HEK293 (cell line): ENCODE measurements at regions not wholly inside any gene's neighbourhood (a gene's known extent, or its start where the extent isn't known, plus 50 kb on each side); places are given as distances from the start of the nearest gene placed in this dataset.
A peak's percentile ranks its signal among the peaks of the same experiment; 100 is the strongest.

Experiments
- CTCF ChIA-PET: fragments of 350-600 bp; formaldehyde crosslinking; extraction: SDS; loops from one replicate; lab custom pipeline; 2021; ENCODE audit warnings: antibody characterized with exemption; lab: Yijun Ruan, JAX
- POLR2A ChIA-PET: fragments of 300-600 bp; formaldehyde crosslinking; extraction: SDS; loops from one replicate; lab custom pipeline; 2020; ENCODE audit warnings: antibody characterized with exemption, inconsistent platforms; lab: Yijun Ruan, JAX
- H3K27ac ChIP-seq: fragments of 200-500 bp; sonication (Bioruptor generic); 2 replicates; pipeline ENCODE4 v1.5.1; 2014; ENCODE audit warnings: low read depth, low read length, control low read depth, inconsistent platforms; ENCODE audit errors: extremely low read depth
- H3K36me3 ChIP-seq, 2 experiments: fragments of 200-500 bp in 1 of 2; sonication (Bioruptor generic) in 1 of 2; 1 replicate in 1 of 2; 2 replicates in 1 of 2; pipeline ENCODE4 v1.5.1; 2014 to 2017; ENCODE audit warnings: inconsistent platforms in 2 of 2, low read length in 2 of 2; ENCODE audit not compliant: control insufficient read depth in 2 of 2, insufficient read depth in 1 of 2
- H3K4me1 ChIP-seq: fragments of 200-500 bp; sonication (Bioruptor generic); 2 replicates; pipeline ENCODE4 v1.5.1; 2014; ENCODE audit warnings: mild to moderate bottlenecking, low read length, inconsistent platforms; ENCODE audit not compliant: control insufficient read depth, insufficient read depth
- H3K4me3 ChIP-seq: 2 replicates; pipeline ENCODE4 v1.5.1; 2011; ENCODE audit warnings: low read depth, mild to moderate bottlenecking, control low read depth, low read length, moderate library complexity
- H3K9me3 ChIP-seq: fragments of 200-500 bp; sonication (Bioruptor generic); 2 replicates; pipeline ENCODE4 v1.5.1; 2014; ENCODE audit warnings: low read depth, low read length, inconsistent platforms; ENCODE audit not compliant: control insufficient read depth, insufficient read depth
- GLI4 ChIP-seq: fragments of 450-650 bp; formaldehyde crosslinking; IDR thresholded peaks from 2 replicates; pipeline ENCODE4 v1.5.1; 2016; ENCODE audit warnings: missing biosample characterization, missing genetic modification characterization
- GLIS2 ChIP-seq: fragments of 450-650 bp; formaldehyde crosslinking; IDR thresholded peaks from 2 replicates; pipeline ENCODE4 v1.5.1; 2016; ENCODE audit warnings: missing biosample characterization, missing genetic modification characterization
- IKZF3 ChIP-seq: fragments of 450-650 bp; IDR thresholded peaks from 2 replicates; pipeline ENCODE4 v1.5.0; 2018; ENCODE audit warnings: missing biosample characterization, mild to moderate bottlenecking, missing genetic modification characterization, moderate library complexity
- REPIN1 ChIP-seq: fragments of 450-650 bp; formaldehyde crosslinking; IDR thresholded peaks from 2 replicates; pipeline ENCODE4 v1.5.1; 2017; ENCODE audit warnings: missing biosample characterization, missing genetic modification characterization, low read depth
- SETDB1 ChIP-seq: IDR thresholded peaks from one replicate; pipeline ENCODE4 v1.6.1; 2017; ENCODE audit warnings: mild to moderate bottlenecking, low read length, moderate library complexity, mixed read lengths; ENCODE audit not compliant: insufficient read length
- WT1 ChIP-seq: fragments of 450-650 bp; formaldehyde crosslinking; IDR thresholded peaks from 2 replicates; pipeline ENCODE4 v1.5.1; 2016; ENCODE audit warnings: missing biosample characterization, missing genetic modification characterization
- ZNF10 ChIP-seq: fragments of 450-650 bp; formaldehyde crosslinking; IDR thresholded peaks from 2 replicates; pipeline ENCODE4 v1.5.1; 2017; ENCODE audit warnings: missing biosample characterization, missing genetic modification characterization
- ZNF132 ChIP-seq: fragments of 450-650 bp; formaldehyde crosslinking; IDR thresholded peaks from 2 replicates; pipeline ENCODE4 v1.5.1; 2017; ENCODE audit warnings: missing biosample characterization, missing genetic modification characterization, borderline replicate concordance
- ZNF211 ChIP-seq: fragments of 450-650 bp; formaldehyde crosslinking; IDR thresholded peaks from 2 replicates; pipeline ENCODE4 v1.5.1; 2016; ENCODE audit warnings: low read depth, missing biosample characterization, missing genetic modification characterization
- ZNF416 ChIP-seq: fragments of 450-650 bp; formaldehyde crosslinking; IDR thresholded peaks from 2 replicates; pipeline ENCODE4 v1.5.1; 2016; ENCODE audit warnings: missing biosample characterization, missing genetic modification characterization
- ZNF426 ChIP-seq: fragments of 450-650 bp; formaldehyde crosslinking; IDR thresholded peaks from 2 replicates; pipeline ENCODE4 v1.5.1; 2017; ENCODE audit warnings: missing biosample characterization, missing genetic modification characterization, mild to moderate bottlenecking, inconsistent platforms, moderate library complexity
- ZNF449 ChIP-seq: fragments of 450-650 bp; formaldehyde crosslinking; IDR thresholded peaks from 2 replicates; pipeline ENCODE4 v1.5.1; 2017; ENCODE audit warnings: missing biosample characterization, mild to moderate bottlenecking, missing genetic modification characterization, moderate library complexity
- ZNF513 ChIP-seq: fragments of 450-650 bp; IDR thresholded peaks from 2 replicates; pipeline ENCODE4 v1.5.1; 2018; ENCODE audit warnings: missing biosample characterization, missing genetic modification characterization
- ZSCAN23 ChIP-seq: fragments of 450-650 bp; formaldehyde crosslinking; IDR thresholded peaks from 2 replicates; pipeline ENCODE4 v1.5.1; 2016; ENCODE audit warnings: missing biosample characterization, missing genetic modification characterization
- TF ChIP-seq, protein P1 (sequence below): fragments of 450-650 bp; formaldehyde crosslinking; IDR thresholded peaks from 2 replicates; pipeline ENCODE4; 2016; ENCODE audit warnings: missing biosample characterization, missing genetic modification characterization
- TF ChIP-seq, protein P2 (sequence below): fragments of 450-650 bp; formaldehyde crosslinking; IDR thresholded peaks from 2 replicates; pipeline ENCODE4 v1.5.1; 2016; ENCODE audit warnings: missing biosample characterization, missing genetic modification characterization, borderline replicate concordance
- TF ChIP-seq, protein P3 (sequence below): fragments of 450-650 bp; formaldehyde crosslinking; IDR thresholded peaks from 2 replicates; pipeline ENCODE4 v1.5.1; 2016; ENCODE audit warnings: missing biosample characterization, missing genetic modification characterization, low read depth
- TF ChIP-seq, protein P4 (sequence below): fragments of 450-650 bp; formaldehyde crosslinking; IDR thresholded peaks from 2 replicates; pipeline ENCODE4 v1.5.1; 2016; ENCODE audit warnings: missing biosample characterization, missing genetic modification characterization
- TF ChIP-seq, protein P5 (sequence below): fragments of 450-650 bp; formaldehyde crosslinking; IDR thresholded peaks from 2 replicates; pipeline ENCODE4 v1.5.1; 2016; ENCODE audit warnings: missing biosample characterization, missing genetic modification characterization

DNA sequence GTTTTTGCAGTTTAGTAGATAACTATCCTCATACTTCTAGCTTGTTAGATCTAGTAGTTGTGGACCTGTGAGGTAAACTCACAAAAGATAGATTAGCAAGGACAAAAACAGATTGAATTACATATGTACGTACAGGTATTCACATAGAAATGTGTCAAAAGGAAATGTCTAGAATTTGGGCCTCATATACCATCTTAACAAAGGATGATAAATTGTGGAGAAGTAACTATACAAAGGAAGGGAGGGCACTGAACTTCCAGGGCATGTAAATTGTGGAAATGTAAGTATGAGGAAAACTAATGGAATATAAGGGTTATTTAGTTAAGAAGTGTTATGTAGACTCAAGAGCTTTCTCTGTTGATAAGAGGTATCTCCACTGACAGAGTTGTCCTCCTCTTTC is 477.3 kb downstream of the KCNJ2 start:
- ChIA-PET CTCF (no interaction called here), POLR2A (no interaction called here)
- no peak overlapping the region for H3K4me3 ChIP-seq
- no peak overlapping the region for H3K27ac ChIP-seq
- peak; percentile 88 for TF ChIP-seq SETDB1
- TF ChIP-seq, protein P1, sequence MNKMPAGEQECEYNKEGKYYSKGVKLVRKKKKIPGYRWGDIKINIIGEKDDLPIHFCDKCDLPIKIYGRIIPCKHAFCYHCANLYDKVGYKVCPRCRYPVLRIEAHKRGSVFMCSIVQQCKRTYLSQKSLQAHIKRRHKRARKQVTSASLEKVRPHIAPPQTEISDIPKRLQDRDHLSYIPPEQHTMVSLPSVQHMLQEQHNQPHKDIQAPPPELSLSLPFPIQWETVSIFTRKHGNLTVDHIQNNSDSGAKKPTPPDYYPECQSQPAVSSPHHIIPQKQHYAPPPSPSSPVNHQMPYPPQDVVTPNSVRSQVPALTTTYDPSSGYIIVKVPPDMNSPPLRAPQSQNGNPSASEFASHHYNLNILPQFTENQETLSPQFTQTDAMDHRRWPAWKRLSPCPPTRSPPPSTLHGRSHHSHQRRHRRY (tag by site-specific recombination): no peak
- TF ChIP-seq ZNF211: peak; percentile 98
- no peaks in the 10 kb centered on the region for H3K4me1 ChIP-seq
- H3K36me3 ChIP-seq: no peaks in the 10 kb centered on the region
- H3K9me3 ChIP-seq: no peaks in the 10 kb centered on the region

- Histone ChIP-seq H3K9me3 (no peaks in the 10 kb centered on the region), H3K4me1 (no peaks in the 10 kb centered on the region), H3K36me3 (no peaks in the 10 kb centered on the region), H3K27ac (no peak overlapping the region), H3K4me3 (no peak overlapping the region)
- CTCF ChIA-PET: no interaction called here
- POLR2A ChIA-PET: no interaction called here
- no peak for TF ChIP-seq IKZF3 (tag by site-specific recombination)
- TF ChIP-seq, protein P2, sequence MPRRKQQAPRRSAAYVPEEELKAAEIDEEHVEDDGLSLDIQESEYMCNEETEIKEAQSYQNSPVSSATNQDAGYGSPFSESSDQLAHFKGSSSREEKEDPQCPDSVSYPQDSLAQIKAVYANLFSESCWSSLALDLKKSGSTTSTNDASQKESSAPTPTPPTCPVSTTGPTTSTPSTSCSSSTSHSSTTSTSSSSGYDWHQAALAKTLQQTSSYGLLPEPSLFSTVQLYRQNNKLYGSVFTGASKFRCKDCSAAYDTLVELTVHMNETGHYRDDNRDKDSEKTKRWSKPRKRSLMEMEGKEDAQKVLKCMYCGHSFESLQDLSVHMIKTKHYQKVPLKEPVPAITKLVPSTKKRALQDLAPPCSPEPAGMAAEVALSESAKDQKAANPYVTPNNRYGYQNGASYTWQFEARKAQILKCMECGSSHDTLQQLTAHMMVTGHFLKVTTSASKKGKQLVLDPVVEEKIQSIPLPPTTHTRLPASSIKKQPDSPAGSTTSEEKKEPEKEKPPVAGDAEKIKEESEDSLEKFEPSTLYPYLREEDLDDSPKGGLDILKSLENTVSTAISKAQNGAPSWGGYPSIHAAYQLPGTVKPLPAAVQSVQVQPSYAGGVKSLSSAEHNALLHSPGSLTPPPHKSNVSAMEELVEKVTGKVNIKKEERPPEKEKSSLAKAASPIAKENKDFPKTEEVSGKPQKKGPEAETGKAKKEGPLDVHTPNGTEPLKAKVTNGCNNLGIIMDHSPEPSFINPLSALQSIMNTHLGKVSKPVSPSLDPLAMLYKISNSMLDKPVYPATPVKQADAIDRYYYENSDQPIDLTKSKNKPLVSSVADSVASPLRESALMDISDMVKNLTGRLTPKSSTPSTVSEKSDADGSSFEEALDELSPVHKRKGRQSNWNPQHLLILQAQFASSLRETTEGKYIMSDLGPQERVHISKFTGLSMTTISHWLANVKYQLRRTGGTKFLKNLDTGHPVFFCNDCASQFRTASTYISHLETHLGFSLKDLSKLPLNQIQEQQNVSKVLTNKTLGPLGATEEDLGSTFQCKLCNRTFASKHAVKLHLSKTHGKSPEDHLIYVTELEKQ (tag by site-specific recombination): no peak
- no peak for TF ChIP-seq REPIN1
- TF ChIP-seq, protein P3, sequence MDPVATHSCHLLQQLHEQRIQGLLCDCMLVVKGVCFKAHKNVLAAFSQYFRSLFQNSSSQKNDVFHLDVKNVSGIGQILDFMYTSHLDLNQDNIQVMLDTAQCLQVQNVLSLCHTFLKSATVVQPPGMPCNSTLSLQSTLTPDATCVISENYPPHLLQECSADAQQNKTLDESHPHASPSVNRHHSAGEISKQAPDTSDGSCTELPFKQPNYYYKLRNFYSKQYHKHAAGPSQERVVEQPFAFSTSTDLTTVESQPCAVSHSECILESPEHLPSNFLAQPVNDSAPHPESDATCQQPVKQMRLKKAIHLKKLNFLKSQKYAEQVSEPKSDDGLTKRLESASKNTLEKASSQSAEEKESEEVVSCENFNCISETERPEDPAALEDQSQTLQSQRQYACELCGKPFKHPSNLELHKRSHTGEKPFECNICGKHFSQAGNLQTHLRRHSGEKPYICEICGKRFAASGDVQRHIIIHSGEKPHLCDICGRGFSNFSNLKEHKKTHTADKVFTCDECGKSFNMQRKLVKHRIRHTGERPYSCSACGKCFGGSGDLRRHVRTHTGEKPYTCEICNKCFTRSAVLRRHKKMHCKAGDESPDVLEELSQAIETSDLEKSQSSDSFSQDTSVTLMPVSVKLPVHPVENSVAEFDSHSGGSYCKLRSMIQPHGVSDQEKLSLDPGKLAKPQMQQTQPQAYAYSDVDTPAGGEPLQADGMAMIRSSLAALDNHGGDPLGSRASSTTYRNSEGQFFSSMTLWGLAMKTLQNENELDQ (tag by site-specific recombination): no peak
- no peak for TF ChIP-seq GLIS2
- TF ChIP-seq ZNF416 (tag by site-specific recombination): no peak
- no peak for TF ChIP-seq ZSCAN23 (tag by site-specific recombination)
- TF ChIP-seq ZNF426 (tag by site-specific recombination): no peak
- TF ChIP-seq GLI4 (tag by site-specific recombination): no peak
- no peak for TF ChIP-seq ZNF10
- TF ChIP-seq ZNF513: no peak
- TF ChIP-seq, protein P4, sequence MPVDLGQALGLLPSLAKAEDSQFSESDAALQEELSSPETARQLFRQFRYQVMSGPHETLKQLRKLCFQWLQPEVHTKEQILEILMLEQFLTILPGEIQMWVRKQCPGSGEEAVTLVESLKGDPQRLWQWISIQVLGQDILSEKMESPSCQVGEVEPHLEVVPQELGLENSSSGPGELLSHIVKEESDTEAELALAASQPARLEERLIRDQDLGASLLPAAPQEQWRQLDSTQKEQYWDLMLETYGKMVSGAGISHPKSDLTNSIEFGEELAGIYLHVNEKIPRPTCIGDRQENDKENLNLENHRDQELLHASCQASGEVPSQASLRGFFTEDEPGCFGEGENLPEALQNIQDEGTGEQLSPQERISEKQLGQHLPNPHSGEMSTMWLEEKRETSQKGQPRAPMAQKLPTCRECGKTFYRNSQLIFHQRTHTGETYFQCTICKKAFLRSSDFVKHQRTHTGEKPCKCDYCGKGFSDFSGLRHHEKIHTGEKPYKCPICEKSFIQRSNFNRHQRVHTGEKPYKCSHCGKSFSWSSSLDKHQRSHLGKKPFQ (tag by site-specific recombination): no peak
- TF ChIP-seq ZNF132 (tag by site-specific recombination): no peak
- TF ChIP-seq ZNF449: no peak
- TF ChIP-seq, protein P5, sequence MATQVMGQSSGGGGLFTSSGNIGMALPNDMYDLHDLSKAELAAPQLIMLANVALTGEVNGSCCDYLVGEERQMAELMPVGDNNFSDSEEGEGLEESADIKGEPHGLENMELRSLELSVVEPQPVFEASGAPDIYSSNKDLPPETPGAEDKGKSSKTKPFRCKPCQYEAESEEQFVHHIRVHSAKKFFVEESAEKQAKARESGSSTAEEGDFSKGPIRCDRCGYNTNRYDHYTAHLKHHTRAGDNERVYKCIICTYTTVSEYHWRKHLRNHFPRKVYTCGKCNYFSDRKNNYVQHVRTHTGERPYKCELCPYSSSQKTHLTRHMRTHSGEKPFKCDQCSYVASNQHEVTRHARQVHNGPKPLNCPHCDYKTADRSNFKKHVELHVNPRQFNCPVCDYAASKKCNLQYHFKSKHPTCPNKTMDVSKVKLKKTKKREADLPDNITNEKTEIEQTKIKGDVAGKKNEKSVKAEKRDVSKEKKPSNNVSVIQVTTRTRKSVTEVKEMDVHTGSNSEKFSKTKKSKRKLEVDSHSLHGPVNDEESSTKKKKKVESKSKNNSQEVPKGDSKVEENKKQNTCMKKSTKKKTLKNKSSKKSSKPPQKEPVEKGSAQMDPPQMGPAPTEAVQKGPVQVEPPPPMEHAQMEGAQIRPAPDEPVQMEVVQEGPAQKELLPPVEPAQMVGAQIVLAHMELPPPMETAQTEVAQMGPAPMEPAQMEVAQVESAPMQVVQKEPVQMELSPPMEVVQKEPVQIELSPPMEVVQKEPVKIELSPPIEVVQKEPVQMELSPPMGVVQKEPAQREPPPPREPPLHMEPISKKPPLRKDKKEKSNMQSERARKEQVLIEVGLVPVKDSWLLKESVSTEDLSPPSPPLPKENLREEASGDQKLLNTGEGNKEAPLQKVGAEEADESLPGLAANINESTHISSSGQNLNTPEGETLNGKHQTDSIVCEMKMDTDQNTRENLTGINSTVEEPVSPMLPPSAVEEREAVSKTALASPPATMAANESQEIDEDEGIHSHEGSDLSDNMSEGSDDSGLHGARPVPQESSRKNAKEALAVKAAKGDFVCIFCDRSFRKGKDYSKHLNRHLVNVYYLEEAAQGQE (tag by site-specific recombination): no peak
- no peak for TF ChIP-seq WT1 (tag by site-specific recombination)
These were observed 478.8 kb downstream of the KCNJ2 start for GRCh38 chr17:70648166-70648565.
